ENCODE measurements at regions not wholly inside any gene's neighbourhood (a gene's known extent, or its start where the extent isn't known, plus 50 kb on each side); places are given as distances from the start of the nearest gene placed in this dataset.
"Not testable (repeated sequence)": the region's sequence is repeated elsewhere in the genome, so short reads cannot be mapped to it uniquely, and the experiment has no call there.

DNA sequence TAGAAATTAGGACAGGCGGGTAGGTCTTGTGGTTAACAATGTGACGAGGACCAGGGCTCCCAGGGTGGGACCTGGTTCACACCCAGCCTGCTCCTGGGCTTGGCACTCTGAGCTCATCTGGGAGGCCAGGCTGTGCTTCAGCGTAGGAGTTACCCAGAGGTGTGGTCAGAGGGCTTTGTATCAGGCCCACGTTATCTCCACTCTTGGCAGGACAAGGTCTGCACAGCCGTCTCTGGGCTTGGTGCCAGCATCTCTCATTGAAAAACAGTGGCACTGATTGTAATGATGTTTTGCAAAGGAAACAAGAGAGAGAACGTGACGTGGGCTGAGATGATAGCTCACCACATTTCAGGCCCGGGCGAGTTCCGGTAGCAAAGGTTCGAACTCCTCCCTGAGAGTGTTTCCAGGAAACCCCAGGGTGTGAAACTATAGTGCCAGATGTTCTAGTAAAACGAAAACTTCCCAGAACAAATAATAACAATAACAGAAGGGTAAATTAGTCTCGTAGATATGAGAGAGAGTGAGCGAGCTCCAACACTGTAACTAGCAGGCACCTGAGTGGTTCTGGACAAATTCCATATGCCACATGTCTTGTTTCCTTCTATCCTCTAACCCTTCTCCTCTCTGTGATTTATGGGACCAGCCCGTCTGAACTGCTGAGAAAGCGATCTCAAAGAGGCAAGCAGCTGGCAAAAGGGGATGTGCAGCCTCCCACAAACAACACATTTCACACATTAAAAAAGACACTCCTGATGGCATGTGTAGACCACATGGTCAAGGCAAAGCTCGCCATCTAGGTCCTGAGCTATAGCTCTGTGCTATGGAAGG lies 227.3 kb downstream of the KTN1 start:
- peak; percentile 62 to 76 for DNase-seq

DNA sequence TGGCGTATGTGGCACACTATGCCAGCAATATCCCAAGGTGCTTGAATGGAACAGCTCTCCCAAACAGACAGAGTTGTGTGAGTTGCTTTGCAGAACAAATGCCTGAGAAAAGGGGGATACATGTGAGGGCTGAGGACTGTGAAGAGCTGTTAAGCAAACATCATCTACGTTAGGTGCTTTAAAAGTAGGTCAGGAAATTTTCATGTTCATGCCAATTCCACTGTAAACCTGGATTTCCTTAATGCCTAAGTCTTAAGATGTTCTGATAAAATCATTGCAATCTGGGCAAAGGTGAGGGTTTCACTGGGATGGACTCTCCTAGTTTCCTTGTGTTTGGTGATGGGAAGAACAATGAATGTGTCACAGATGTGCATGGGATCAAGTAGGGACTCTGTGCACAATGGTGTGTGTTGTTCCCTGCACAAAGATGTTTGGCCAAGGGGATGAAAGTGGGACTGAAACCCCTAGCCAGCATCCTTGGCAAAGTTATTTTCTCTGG lies 227.9 kb downstream of the KTN1 start:
- no peak for DNase-seq

GRCh38 chr14:55813630-55814029 lies 233.6 kb downstream of the KTN1 start:
- peak in 1 of 2 experiments; percentile 7 for DNase-seq

DNA sequence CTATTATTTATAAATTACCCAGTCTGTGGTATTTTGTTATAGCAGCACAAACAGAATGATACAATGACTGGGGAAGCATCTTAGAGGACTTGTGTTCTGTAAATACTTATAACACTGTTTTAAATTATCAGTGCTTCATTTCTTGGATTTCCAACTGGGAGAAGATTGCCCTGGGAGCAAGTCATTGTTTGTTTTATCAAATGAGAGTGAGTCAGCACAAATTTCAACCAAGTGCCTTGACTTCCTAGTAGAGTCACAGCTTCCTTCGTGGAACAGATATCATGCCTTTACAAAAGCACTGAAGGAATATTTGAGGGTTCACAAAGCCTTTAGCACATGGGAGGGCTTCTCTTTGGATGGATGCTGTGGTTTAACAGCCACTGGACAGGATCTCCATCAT lies 234.1 kb downstream of the KTN1 start:
- no peak for DNase-seq

DNA sequence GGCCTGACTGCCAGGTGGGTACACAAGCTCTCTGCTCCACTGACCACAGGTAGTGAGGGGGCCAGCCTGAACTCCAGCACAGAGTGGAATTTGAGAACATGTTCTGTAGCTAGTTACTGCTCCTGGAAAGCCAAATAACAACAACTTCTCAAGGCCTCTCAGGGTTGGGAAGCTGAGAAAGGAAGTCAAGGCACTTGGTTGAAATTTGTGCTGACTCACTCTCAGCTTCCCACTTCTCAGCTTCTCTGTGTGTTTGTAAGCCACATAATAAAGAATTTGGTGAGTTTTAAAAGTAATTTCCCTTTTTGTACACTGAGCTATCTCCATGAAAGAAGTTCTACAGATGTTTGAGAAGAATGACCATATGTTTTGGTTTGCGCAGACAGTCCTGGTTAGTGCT lies 234.9 kb downstream of the KTN1 start:
- no peak for DNase-seq

GRCh38 chr14:55816225-55816624 lies 236.2 kb downstream of the KTN1 start:
- no peak for DNase-seq

GRCh38 chr14:55819610-55820304 lies 239.8 kb downstream of the KTN1 start:
- no peak for DNase-seq

GRCh38 chr14:55822906-55823305 lies 242.9 kb downstream of the KTN1 start:
- no peak for DNase-seq

- no peak for DNase-seq
Observed at GRCh38 chr14:55832122-55832911, 252.3 kb downstream of the KTN1 start.

DNA sequence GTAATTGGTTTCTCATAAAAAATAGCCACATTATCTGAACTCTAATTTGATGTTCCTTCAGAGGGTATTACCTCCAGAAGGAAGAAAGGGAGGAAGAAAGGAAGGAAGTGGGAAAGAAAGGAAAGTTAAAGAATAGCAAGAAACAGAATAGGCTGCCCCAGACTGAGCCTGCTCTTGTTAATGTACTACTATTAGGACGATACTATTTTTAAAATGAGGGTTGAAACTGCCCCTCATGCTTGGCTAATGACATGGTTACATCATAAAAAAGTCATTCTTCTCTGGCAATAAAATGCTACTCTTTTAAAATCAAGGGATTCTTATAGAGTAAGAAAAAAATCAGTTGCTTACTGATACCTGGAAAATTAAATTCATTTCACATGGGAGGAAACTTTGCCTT lies 253.0 kb downstream of the KTN1 start:
- DNase-seq: no peak

- DNase-seq: no peak
Observed at GRCh38 chr14:55834390-55834789, 254.4 kb downstream of the KTN1 start.

DNA sequence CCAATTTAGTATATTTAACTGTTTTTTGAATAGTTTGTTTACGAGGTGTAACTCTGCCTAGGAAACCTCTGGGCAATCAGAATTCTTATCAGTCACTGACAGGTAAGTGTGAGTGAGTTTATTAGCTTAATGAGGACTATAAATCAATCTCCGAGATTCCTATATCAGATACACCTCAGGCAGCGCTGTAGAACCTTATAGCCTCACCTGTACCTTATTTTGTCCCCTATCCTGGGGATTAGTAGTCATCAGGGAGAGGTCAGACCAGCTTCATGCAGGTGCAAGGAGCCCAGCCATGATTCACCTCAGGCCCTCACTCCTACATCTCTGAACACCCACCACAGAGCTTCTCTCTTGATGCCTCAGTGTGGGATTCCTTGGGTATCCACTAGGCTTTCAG lies 256.0 kb downstream of the KTN1 start:
- DNase-seq: no peak

- no peak for DNase-seq
Observed at GRCh38 chr14:55837467-55837866, 257.5 kb downstream of the KTN1 start.

GRCh38 chr14:55838529-55839052 lies 258.6 kb downstream of the KTN1 start:
- no peak for DNase-seq

GRCh38 chr14:55839301-55839947 lies 259.4 kb downstream of the KTN1 start:
- not testable (repeated sequence) for DNase-seq

DNA sequence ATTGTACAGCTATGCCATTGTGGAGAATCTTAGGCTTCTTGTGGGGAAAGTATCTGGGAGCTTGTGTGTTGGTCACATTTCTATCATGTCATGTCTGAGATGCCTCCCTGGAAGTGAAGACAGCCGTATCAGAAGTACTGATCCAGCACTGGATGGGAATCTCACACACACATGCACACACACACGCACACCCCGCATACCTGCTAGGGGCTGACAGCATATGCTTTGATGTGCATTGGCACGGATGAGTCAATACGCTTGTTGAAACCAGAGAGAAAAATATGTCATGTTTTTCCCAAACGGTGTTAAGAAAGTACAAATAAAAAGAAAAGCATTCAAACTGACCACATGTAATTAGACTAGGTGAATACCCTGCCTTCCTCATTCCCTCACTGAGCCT lies 260.8 kb downstream of the KTN1 start:
- no peak for DNase-seq

- no peak for DNase-seq
Observed at GRCh38 chr14:55841625-55842024, 261.6 kb downstream of the KTN1 start.

DNA sequence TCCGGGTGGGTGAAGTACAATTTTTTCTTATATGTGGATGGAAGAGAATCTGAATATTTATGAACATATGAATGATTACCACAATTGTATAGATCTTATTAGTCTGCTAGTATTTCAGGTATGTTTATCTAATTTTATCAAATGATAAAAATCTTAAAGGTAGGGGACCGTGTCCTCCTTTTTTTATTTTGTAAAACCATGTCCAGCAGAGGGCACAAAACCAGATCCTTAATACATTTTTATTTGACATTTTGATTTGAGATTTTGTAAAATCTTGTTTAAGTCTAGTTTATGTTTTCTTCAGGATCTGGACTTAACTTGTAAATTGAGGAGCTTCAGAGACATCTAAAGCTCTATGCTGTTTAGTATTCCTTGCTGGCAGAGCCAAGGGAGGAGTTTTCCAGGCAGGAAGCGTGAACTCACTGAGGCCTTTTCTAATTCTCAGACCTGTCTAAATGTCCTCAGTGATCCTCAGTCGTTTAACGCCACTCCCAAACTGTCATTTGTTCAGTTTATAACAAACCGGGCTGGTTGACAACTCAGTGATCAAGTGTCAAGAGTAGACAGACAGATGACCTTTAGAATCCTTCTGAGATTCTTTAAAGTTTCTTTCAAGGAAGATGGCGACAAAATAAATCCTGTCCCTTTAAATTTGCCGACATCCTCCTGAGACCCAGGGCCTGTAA lies 263.9 kb downstream of the KTN1 start:
- no peak for DNase-seq

GRCh38 chr14:55845963-55846825 lies 266.2 kb downstream of the KTN1 start:
- DNase-seq: no peak

GRCh38 chr14:55846826-55847446 lies 266.9 kb downstream of the KTN1 start:
- no peak for DNase-seq
